HCT116 (cell line): ENCODE measurements at regions not wholly inside any gene's neighbourhood (a gene's known extent, or its start where the extent isn't known, plus 50 kb on each side); places are given as distances from the start of the nearest gene placed in this dataset.

ENCODE experiments used
- CEBPB ChIP-seq: IDR thresholded peaks from 2 replicates; pipeline ENCODE4 v1.6.1; 2012; ENCODE audit warnings: low read depth
- CTCF ChIP-seq, 3 experiments: fragments of 200-600 bp in 1 of 3; sonication (generic) in 1 of 3; IDR thresholded peaks in 2 of 3; conservative IDR thresholded peaks in 1 of 3; 2 replicates each; pipeline ENCODE4 v1.5.1; 2012 to 2017; ENCODE audit warnings: low read depth in 2 of 3, low read length in 2 of 3, antibody characterized with exemption in 1 of 3, borderline replicate concordance in 1 of 3, control low read depth in 1 of 3, mild to moderate bottlenecking in 1 of 3, mixed read lengths in 1 of 3, mixed run types in 1 of 3, moderate library complexity in 1 of 3; ENCODE audit not compliant: insufficient read depth in 1 of 3
- EGR1 ChIP-seq: IDR thresholded peaks from 2 replicates; pipeline ENCODE4 v1.6.1; 2012; ENCODE audit warnings: low read depth
- FOSL1 ChIP-seq: IDR thresholded peaks from 2 replicates; pipeline ENCODE4 v1.6.1; 2012; ENCODE audit warnings: low read depth
- JUND ChIP-seq: IDR thresholded peaks from 2 replicates; pipeline ENCODE4 v1.6.1; 2012
- POLR2A ChIP-seq: IDR thresholded peaks from 2 replicates; pipeline ENCODE4 v1.7.0; 2011; ENCODE audit warnings: borderline replicate concordance; ENCODE audit not compliant: insufficient read depth, insufficient read length; ENCODE audit errors: extremely low read depth
- RAD21 ChIP-seq: IDR thresholded peaks from 2 replicates; pipeline ENCODE4 v1.6.1; 2012; ENCODE audit warnings: low read depth, mild to moderate bottlenecking
- REST ChIP-seq: IDR thresholded peaks from 2 replicates; pipeline ENCODE4 v1.6.1; 2012; ENCODE audit warnings: low read depth
- SP1 ChIP-seq: IDR thresholded peaks from 2 replicates; pipeline ENCODE4 v1.6.1; 2012; ENCODE audit warnings: low read depth
- YY1 ChIP-seq: IDR thresholded peaks from 2 replicates; pipeline ENCODE4 v1.6.1; 2011; ENCODE audit warnings: low read length, low read depth, moderate library complexity, mild to moderate bottlenecking; ENCODE audit not compliant: insufficient replicate concordance; ENCODE audit errors: extremely low read depth

DNA sequence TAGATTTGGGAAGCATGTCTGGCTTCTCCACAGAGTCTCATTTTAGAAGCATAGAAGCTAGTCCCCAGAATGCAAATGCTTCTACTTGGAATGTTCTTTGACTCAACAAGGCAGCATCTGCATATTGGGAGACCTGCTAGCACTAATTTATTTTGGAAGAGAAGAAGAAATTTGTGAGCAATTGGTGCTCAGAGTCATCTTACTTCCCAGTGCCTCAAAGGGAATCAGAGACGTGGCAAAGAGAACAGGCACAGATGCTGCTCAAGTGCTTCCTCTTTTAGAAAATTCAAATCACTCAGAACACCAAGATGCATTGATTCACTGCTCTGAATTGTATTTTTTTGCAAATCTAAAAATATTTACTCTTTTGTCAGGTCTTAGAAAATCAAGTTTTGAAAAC, 255.7 kb downstream of the BRINP2 start:
- TF ChIP-seq CTCF (IDR thresholded peaks at IDR 0.05 in 2 of 3, conservative IDR thresholded peaks at IDR 0.05 in 1 of 3; ENCODE audit: borderline replicate concordance in 1 of 3, insufficient read depth in 1 of 3, low read depth in 2 of 3, low read length in 2 of 3): no peak
- TF ChIP-seq RAD21: no peak
- no peak for TF ChIP-seq YY1
- no peak for TF ChIP-seq POLR2A
- no peak for TF ChIP-seq CEBPB
- TF ChIP-seq FOSL1: no peak
- TF ChIP-seq EGR1: no peak
- no peak for TF ChIP-seq JUND
- no peak for TF ChIP-seq SP1
- TF ChIP-seq REST: no peak
